IMR-90 (cell line): ENCODE measurements at regions not wholly inside any gene's neighbourhood (a gene's known extent, or its start where the extent isn't known, plus 50 kb on each side); places are given as distances from the start of the nearest gene placed in this dataset.

ENCODE experiments used
- ATAC-seq: fragments of 200-7000 bp; cut with Tn5 transposase; 2 replicates; pipeline ENCODE4 v1.9.1; 2020; ENCODE audit warnings: low read depth, mild to moderate bottlenecking, moderate library complexity
- BruUV-seq: library from RNA; stranded (reverse); fragments of 400-500 nt; replicated peaks from 2 replicates; lab custom pipeline; 2021; lab: Mats Ljungman, UMichigan
- CTCF ChIA-PET: fragments of 300-600 bp; formaldehyde crosslinking; extraction: SDS; loops from one replicate; lab custom pipeline; 2021; ENCODE audit warnings: antibody characterized with exemption; lab: Yijun Ruan, JAX
- POLR2A ChIA-PET: fragments of 300-600 bp; sonication (Branson Sonifier 250); formaldehyde crosslinking; loops from one replicate; lab custom pipeline; 2022; ENCODE audit warnings: antibody characterized with exemption; ENCODE audit not compliant: unreplicated experiment; lab: Charles Lee
- DNase-seq: peaks from one replicate; pipeline ENCODE4 v3.0.0; 2013
- H2AFZ ChIP-seq: replicated peaks from 2 replicates; pipeline ENCODE3; 2013; ENCODE audit warnings: low read length, mild to moderate bottlenecking; ENCODE audit not compliant: poor library complexity
- H2AK5ac ChIP-seq: 2 replicates; pipeline ENCODE4 v1.6.1; 2013; ENCODE audit warnings: low read depth, low read length, inconsistent platforms
- H2AK9ac ChIP-seq: replicated peaks from 2 replicates; pipeline ENCODE3; 2013; ENCODE audit warnings: mild to moderate bottlenecking, low read depth, low read length, moderate library complexity; ENCODE audit not compliant: poor library complexity
- H2BK120ac ChIP-seq: 2 replicates; pipeline ENCODE4 v1.6.1; 2013; ENCODE audit warnings: low read depth, low read length, inconsistent platforms
- H2BK15ac ChIP-seq: 3 replicates; pipeline ENCODE4 v1.6.1; 2013; ENCODE audit warnings: low read depth, low read length, inconsistent platforms
- H2BK20ac ChIP-seq: 2 replicates; pipeline ENCODE4 v1.6.1; 2013; ENCODE audit warnings: low read depth, mild to moderate bottlenecking, inconsistent platforms, low read length, moderate library complexity
- H2BK5ac ChIP-seq: 2 replicates; pipeline ENCODE4 v1.6.1; 2013; ENCODE audit warnings: mild to moderate bottlenecking, low read depth, low read length, inconsistent platforms; ENCODE audit not compliant: poor library complexity, severe bottlenecking
- H3K14ac ChIP-seq: replicated peaks from 2 replicates; pipeline ENCODE4 v1.6.1; 2013; ENCODE audit warnings: low read depth, low read length, inconsistent platforms
- H3K18ac ChIP-seq: 2 replicates; pipeline ENCODE4 v1.6.1; 2013; ENCODE audit warnings: low read depth, low read length, control low read depth
- H3K23ac ChIP-seq: 2 replicates; pipeline ENCODE4 v1.6.1; 2013; ENCODE audit warnings: low read depth, low read length, inconsistent platforms
- H3K27ac ChIP-seq: 2 replicates; pipeline ENCODE4 v1.5.1; 2013; ENCODE audit warnings: mild to moderate bottlenecking, control low read depth, low read length; ENCODE audit not compliant: insufficient read depth
- H3K27me3 ChIP-seq: 2 replicates; pipeline ENCODE4 v1.6.1; 2013; ENCODE audit warnings: low read length; ENCODE audit not compliant: control insufficient read depth, insufficient read depth
- H3K36me3 ChIP-seq: 2 replicates; pipeline ENCODE4 v1.6.1; 2013; ENCODE audit warnings: low read length, mixed read lengths; ENCODE audit not compliant: control insufficient read depth, insufficient read depth
- H3K4ac ChIP-seq: 2 replicates; pipeline ENCODE4 v1.6.1; 2013; ENCODE audit warnings: low read depth, low read length, inconsistent platforms
- H3K4me1 ChIP-seq: 2 replicates; pipeline ENCODE4 v1.6.1; 2013; ENCODE audit warnings: low read length, mixed read lengths; ENCODE audit not compliant: control insufficient read depth, insufficient read depth
- H3K4me2 ChIP-seq: 2 replicates; pipeline ENCODE4 v1.6.1; 2013; ENCODE audit warnings: low read depth, mild to moderate bottlenecking, control low read depth, low read length, moderate library complexity
- H3K4me3 ChIP-seq: 2 replicates; pipeline ENCODE4 v1.5.1; 2013; ENCODE audit warnings: low read depth, mild to moderate bottlenecking, control low read depth, low read length, moderate library complexity; ENCODE audit not compliant: insufficient read depth
- H3K56ac ChIP-seq: 2 replicates; pipeline ENCODE4 v1.6.1; 2013; ENCODE audit warnings: low read length, inconsistent platforms; ENCODE audit not compliant: insufficient read depth; ENCODE audit errors: extremely low read depth
- H3K79me1 ChIP-seq, 2 experiments: 2 replicates each; pipeline ENCODE4 v1.6.1; 2013; ENCODE audit warnings: low read length in 2 of 2, inconsistent platforms in 1 of 2, low read depth in 1 of 2
- H3K9ac ChIP-seq: 2 replicates; pipeline ENCODE4 v1.6.1; 2013; ENCODE audit warnings: low read depth, low read length, control low read depth
- H3K9me1 ChIP-seq: 2 replicates; pipeline ENCODE4 v1.6.1; 2013; ENCODE audit warnings: low read length, inconsistent platforms; ENCODE audit not compliant: insufficient read depth
- H3K9me3 ChIP-seq: 2 replicates; pipeline ENCODE4 v1.6.1; 2013; ENCODE audit warnings: low read length; ENCODE audit not compliant: control insufficient read depth, insufficient read depth
- H4K20me1 ChIP-seq: 2 replicates; pipeline ENCODE4 v1.6.1; 2013; ENCODE audit warnings: low read length, inconsistent platforms; ENCODE audit not compliant: insufficient read depth
- H4K5ac ChIP-seq: 2 replicates; pipeline ENCODE4 v1.6.1; 2013; ENCODE audit warnings: mild to moderate bottlenecking, low read depth, low read length, control low read depth
- H4K8ac ChIP-seq, 2 experiments: 2 replicates each; pipeline ENCODE4 v1.6.1; 2013; ENCODE audit warnings: low read depth in 2 of 2, low read length in 2 of 2, control low read depth in 1 of 2, inconsistent platforms in 1 of 2
- H4K91ac ChIP-seq: 2 replicates; pipeline ENCODE4 v1.6.1; 2013; ENCODE audit warnings: low read depth, low read length, inconsistent platforms; ENCODE audit not compliant: insufficient read depth
- BHLHE40 ChIP-seq: fragments of 150-350 bp; IDR thresholded peaks from 2 replicates; pipeline ENCODE4 v1.6.1; 2016; ENCODE audit warnings: mild to moderate bottlenecking, low read depth, low read length
- CEBPB ChIP-seq: IDR thresholded peaks from 2 replicates; pipeline ENCODE4 v1.6.1; 2012; ENCODE audit warnings: low read depth, low read length, improper control_type of control experiment
- MXI1 ChIP-seq: IDR thresholded peaks from 2 replicates; pipeline ENCODE4 v1.6.1; 2012; ENCODE audit warnings: low read depth, mild to moderate bottlenecking, low read length, moderate library complexity, borderline replicate concordance
- RAD21 ChIP-seq: IDR thresholded peaks from 2 replicates; pipeline ENCODE4 v1.6.1; 2012; ENCODE audit warnings: low read length, improper control_type of control experiment
- RCOR1 ChIP-seq: IDR thresholded peaks from 2 replicates; pipeline ENCODE4 v1.6.1; 2012; ENCODE audit warnings: mild to moderate bottlenecking, low read length, improper control_type of control experiment; ENCODE audit not compliant: insufficient replicate concordance
- WGBS, 2 experiments: methylation state at CpG; one replicate each; pipeline versions ENCODE4 v1.1.5 to v1.1.7; 2013; ENCODE audit warnings: missing lambda C conversion rate in 2 of 2; ENCODE audit not compliant: insufficient read length in 1 of 2; ENCODE audit errors: extremely low coverage in 2 of 2; 5-methylcytosine and 5-hydroxymethylcytosine counted together
- dilution Hi-C: fragments of 300-500 bp; cut with HindIII; formaldehyde crosslinking; loops from one replicate; pipeline ENCODE4 v1.14.3; 2018; ENCODE audit warnings: low sequenced_read_pairs; ENCODE audit not compliant: unreplicated experiment
- in situ Hi-C: fragments of 300-500 bp; cut with MboI; formaldehyde crosslinking; loops from 3 replicates; pipeline ENCODE4 v1.14.3; 2019; ENCODE audit warnings: low sequenced_read_pairs, inconsistent platforms, mixed read lengths
- intact Hi-C: fragments of 100-400 bp; cut with micrococcal nuclease; formaldehyde crosslinking; loops from 2 replicates; pipeline ENCODE4 v1.10.0; 2022

DNA sequence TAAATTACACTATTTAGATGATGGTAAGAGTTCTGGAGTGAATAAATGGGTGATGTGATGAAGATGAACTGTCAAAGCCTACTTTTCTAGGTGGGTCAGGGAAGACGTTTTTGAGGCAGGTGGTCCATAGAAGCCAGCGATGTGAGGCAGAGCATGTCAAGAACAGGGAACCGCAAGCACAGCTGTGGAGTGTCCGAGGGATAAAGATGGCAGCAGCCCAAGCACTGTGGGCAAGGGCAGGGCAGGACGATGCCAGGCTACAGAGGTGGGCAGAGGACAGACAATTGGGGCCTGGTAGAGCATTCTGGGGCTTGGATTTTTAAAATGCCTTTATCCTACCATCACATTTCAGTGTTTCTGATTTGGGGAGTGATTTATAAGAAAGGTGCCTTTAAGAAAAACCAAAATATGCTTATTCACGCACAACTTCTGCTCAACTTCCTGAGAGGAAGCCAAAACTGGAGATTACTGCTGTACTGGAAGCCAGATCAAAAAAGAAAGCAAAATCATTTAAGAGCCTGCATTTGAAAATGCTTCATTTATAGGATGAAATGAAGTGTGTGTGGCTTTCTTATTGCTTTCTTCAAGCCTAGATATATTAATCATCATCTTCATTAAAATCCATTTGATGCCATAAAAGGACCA lies 119.0 kb upstream of the WDR17 start:
- no peak overlapping the region for H3K18ac ChIP-seq
- H4K20me1 ChIP-seq: no peaks in the 10 kb centered on the region
- H2AK9ac ChIP-seq: no peak overlapping the region
- H4K91ac ChIP-seq: no peak overlapping the region
- no peak overlapping the region for H3K9ac ChIP-seq
- CTCF ChIA-PET: no interaction called here
- WGBS, 2 experiments: 40% methylated on average over 1 of the region's 6 CpGs; no CpG with 5 or more reads in 1 of the 2 experiments
- dilution Hi-C loops (no loop called here), intact Hi-C loops (loop anchor here (1.0 to 5.0 kb wide), 2 partner anchors 331 to 395 kb away; no protein-coding TSS in a partner anchor), in situ Hi-C loops (loop anchor here (5.0 kb wide), 1 partner anchor 391 kb away; no protein-coding TSS in a partner anchor)
- no peaks in the 10 kb centered on the region for H3K4me1 ChIP-seq
- H3K23ac ChIP-seq: no peak overlapping the region
- no TSS peak for BruUV-seq
- no peak for ATAC-seq
- H3K9me3 ChIP-seq: no peaks in the 10 kb centered on the region
- no peak overlapping the region for H4K5ac ChIP-seq
- H3K79me1 ChIP-seq: no peaks in the 10 kb centered on the region
- H4K8ac ChIP-seq: no peak overlapping the region
- POLR2A ChIA-PET: no interaction called here
- H2BK120ac ChIP-seq: no peak overlapping the region
- DNase-seq: no peak
- no peak overlapping the region for H2BK15ac ChIP-seq
- H2AFZ ChIP-seq: no peak overlapping the region
- H2BK20ac ChIP-seq: no peak overlapping the region
- H3K36me3 ChIP-seq: no peaks in the 10 kb centered on the region
- H3K56ac ChIP-seq: no peak overlapping the region
- no peak overlapping the region for H3K4me2 ChIP-seq
- no peak overlapping the region for H3K4ac ChIP-seq
- H3K27ac ChIP-seq: no peak overlapping the region
- H2AK5ac ChIP-seq: no peak overlapping the region
- no peak overlapping the region for H3K4me3 ChIP-seq
- TF ChIP-seq RAD21: no peak
- TF ChIP-seq MXI1: no peak
- no peak for TF ChIP-seq RCOR1
- no peak for TF ChIP-seq BHLHE40
- TF ChIP-seq CEBPB: no peak
- H2BK5ac ChIP-seq: no peak overlapping the region
- H3K27me3 ChIP-seq: no peaks in the 10 kb centered on the region
- no peaks in the 10 kb centered on the region for H3K9me1 ChIP-seq
- H3K14ac ChIP-seq: no peak overlapping the region
